K562 (cell line): ENCODE measurements at regions not wholly inside any gene's neighbourhood (a gene's known extent, or its start where the extent isn't known, plus 50 kb on each side); places are given as distances from the start of the nearest gene placed in this dataset.

ENCODE experiments used
- CCNT2 ChIP-seq: IDR thresholded peaks from 2 replicates; pipeline ENCODE4 v1.6.1; 2011; ENCODE audit warnings: borderline replicate concordance, low read depth, mild to moderate bottlenecking, moderate library complexity, mixed read lengths, low read length; ENCODE audit not compliant: insufficient read length; ENCODE audit errors: extremely low read depth
- SRF ChIP-seq, 2 experiments: fragments of 250-450, 450-650 bp in 1 of 2; sonication (Bioruptor Pico) in 1 of 2; sonication (generic) in 1 of 2; formaldehyde crosslinking; IDR thresholded peaks; 2 replicates each; pipeline versions ENCODE4 v1.5.0 to v1.5.1; 2020 to 2022; ENCODE audit warnings: mild to moderate bottlenecking in 1 of 2, missing genetic modification reagents in 1 of 2
- ZNF512 ChIP-seq: IDR thresholded peaks from 2 replicates; pipeline ENCODE4 v1.6.1; 2016; ENCODE audit warnings: missing genetic modification characterization, missing compliant biosample characterization
- TF ChIP-seq, protein P1 (sequence below), 2 experiments: IDR thresholded peaks; 2 replicates each; pipeline ENCODE4 v1.6.1; 2012; ENCODE audit warnings: improper control_type of control experiment in 2 of 2, low read depth in 2 of 2, low read length in 2 of 2, borderline replicate concordance in 1 of 2

GRCh38 chr6:170092826-170093225 is 198.1 kb downstream of the DLL1 start (continued):
- no peak for TF ChIP-seq ZNF512 (tag)
- TF ChIP-seq SRF (CRISPR knock-in tag; IDR thresholded peaks at IDR 0.05): no peak
- TF ChIP-seq, protein P1, sequence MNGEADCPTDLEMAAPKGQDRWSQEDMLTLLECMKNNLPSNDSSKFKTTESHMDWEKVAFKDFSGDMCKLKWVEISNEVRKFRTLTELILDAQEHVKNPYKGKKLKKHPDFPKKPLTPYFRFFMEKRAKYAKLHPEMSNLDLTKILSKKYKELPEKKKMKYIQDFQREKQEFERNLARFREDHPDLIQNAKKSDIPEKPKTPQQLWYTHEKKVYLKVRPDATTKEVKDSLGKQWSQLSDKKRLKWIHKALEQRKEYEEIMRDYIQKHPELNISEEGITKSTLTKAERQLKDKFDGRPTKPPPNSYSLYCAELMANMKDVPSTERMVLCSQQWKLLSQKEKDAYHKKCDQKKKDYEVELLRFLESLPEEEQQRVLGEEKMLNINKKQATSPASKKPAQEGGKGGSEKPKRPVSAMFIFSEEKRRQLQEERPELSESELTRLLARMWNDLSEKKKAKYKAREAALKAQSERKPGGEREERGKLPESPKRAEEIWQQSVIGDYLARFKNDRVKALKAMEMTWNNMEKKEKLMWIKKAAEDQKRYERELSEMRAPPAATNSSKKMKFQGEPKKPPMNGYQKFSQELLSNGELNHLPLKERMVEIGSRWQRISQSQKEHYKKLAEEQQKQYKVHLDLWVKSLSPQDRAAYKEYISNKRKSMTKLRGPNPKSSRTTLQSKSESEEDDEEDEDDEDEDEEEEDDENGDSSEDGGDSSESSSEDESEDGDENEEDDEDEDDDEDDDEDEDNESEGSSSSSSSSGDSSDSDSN (IDR thresholded peaks at IDR 0.05; ENCODE audit: borderline replicate concordance in 1 of 2, low read depth in 2 of 2, low read length in 2 of 2): no peak
- TF ChIP-seq CCNT2: no peak
